Natural killer cell (primary cell): ENCODE measurements at regions not wholly inside any gene's neighbourhood (a gene's known extent, or its start where the extent isn't known, plus 50 kb on each side); places are given as distances from the start of the nearest gene placed in this dataset.
"Not testable (repeated sequence)": the region's sequence is repeated elsewhere in the genome, so short reads cannot be mapped to it uniquely, and the experiment has no call there.

Experiments
- ATAC-seq, 3 donors: fragments of 150-1000 bp in 2 of 3; fragments of 200-7000 bp in 1 of 3; cut with Tn5 transposase; 1 replicate in 1 of 3; 2 replicates in 2 of 3; pipeline ENCODE4 v1.10.0; 2021; ENCODE audit warnings: mild to moderate bottlenecking in 2 of 3, moderate library complexity in 2 of 3
- DNase-seq, 2 donors: peaks; one replicate each; pipeline versions ENCODE4 v3.0.0 to v3.0.0-alpha.2; 2013 to 2021; ENCODE audit warnings: mixed read lengths in 1 of 2
- H3K27ac ChIP-seq: one replicate; pipeline ENCODE4 v1.5.1; 2013; ENCODE audit warnings: mild to moderate bottlenecking, low read length
- H3K27me3 ChIP-seq: one replicate; pipeline ENCODE4 v1.6.1; 2013; ENCODE audit warnings: low read length; ENCODE audit not compliant: control insufficient read depth, insufficient read depth
- H3K36me3 ChIP-seq: one replicate; pipeline ENCODE4 v1.6.1; 2013; ENCODE audit warnings: low read length; ENCODE audit not compliant: control insufficient read depth, insufficient read depth
- H3K4me1 ChIP-seq: one replicate; pipeline ENCODE4 v1.6.1; 2013; ENCODE audit warnings: low read length; ENCODE audit not compliant: control insufficient read depth, insufficient read depth
- H3K4me3 ChIP-seq: one replicate; pipeline ENCODE4 v1.5.1; 2013; ENCODE audit warnings: low read length
- H3K9me3 ChIP-seq: one replicate; pipeline ENCODE4 v1.6.1; 2013; ENCODE audit warnings: low read length; ENCODE audit not compliant: control insufficient read depth, insufficient read depth
- H3K27ac Mint-ChIP-seq, 2 donors: one replicate each; pipeline ENCODE4 v1.8.0; 2022; ENCODE audit warnings: mild to moderate bottlenecking in 2 of 2, mixed read lengths in 2 of 2, moderate library complexity in 1 of 2
- H3K27me3 Mint-ChIP-seq, 2 donors: one replicate each; pipeline ENCODE4 v1.8.0; 2022; ENCODE audit warnings: low read depth in 2 of 2, mixed read lengths in 2 of 2
- H3K36me3 Mint-ChIP-seq: one replicate; pipeline ENCODE4 v1.8.0; 2022; ENCODE audit warnings: mixed read lengths
- H3K4me1 Mint-ChIP-seq, 2 donors: one replicate each; pipeline ENCODE4 v1.8.0; 2022; ENCODE audit warnings: mixed read lengths in 2 of 2
- H3K4me3 Mint-ChIP-seq: one replicate; pipeline ENCODE4 v1.8.0; 2022; ENCODE audit warnings: mild to moderate bottlenecking, moderate library complexity, mixed read lengths
- H3K9me3 Mint-ChIP-seq, 2 donors: one replicate each; pipeline ENCODE4 v1.8.0; 2022; ENCODE audit warnings: mixed read lengths in 2 of 2
- CTCF ChIP-seq: fragments of 200-600 bp; IDR thresholded peaks from one replicate; pipeline ENCODE4 v1.8.0; 2022; ENCODE audit warnings: antibody characterized with exemption
- WGBS: methylation state at CpG from one replicate; pipeline ENCODE4 v1.1.7; 2013; ENCODE audit warnings: missing lambda C conversion rate; ENCODE audit not compliant: insufficient coverage; 5-methylcytosine and 5-hydroxymethylcytosine counted together
- intact Hi-C: fragments of 100-400 bp; cut with micrococcal nuclease; formaldehyde crosslinking; loops from one replicate; pipeline ENCODE4 v1.14.2; 2022

- no peaks in the 10 kb centered on the region for H3K27me3 ChIP-seq
- H3K27ac Mint-ChIP-seq: no peak overlapping the region
- peaks cover 0 to 10% of the 10 kb centered on the region in 2 donors for H3K4me1 Mint-ChIP-seq
- TF ChIP-seq CTCF: no peak
- no peak overlapping the region for H3K27ac ChIP-seq
- no peak overlapping the region for H3K4me3 Mint-ChIP-seq
- no peaks in the 10 kb centered on the region for H3K36me3 ChIP-seq
- DNase-seq (no peak), ATAC-seq (no peak)
- no peaks in the 10 kb centered on the region for H3K36me3 Mint-ChIP-seq
- no peaks in the 10 kb centered on the region for H3K4me1 ChIP-seq
- WGBS: 53% methylated on average over 6 of the region's 6 CpGs
- peaks cover 17 to 55% of the 10 kb centered on the region in 2 donors for H3K27me3 Mint-ChIP-seq
- no peaks in the 10 kb centered on the region for H3K9me3 Mint-ChIP-seq
- H3K4me3 ChIP-seq: no peak overlapping the region
- intact Hi-C loops: no loop called here
- H3K9me3 ChIP-seq: no peaks in the 10 kb centered on the region
Measured at GRCh38 chrX:9293903-9294302, 171.0 kb upstream of the TBL1X start.

GRCh38 chrX:9295551-9295950 is 169.3 kb upstream of the TBL1X start:
- DNase-seq: no peak
- Histone ChIP-seq H3K27ac (no peak overlapping the region), H3K27me3 (no peaks in the 10 kb centered on the region), H3K4me3 (no peak overlapping the region), H3K9me3 (no peaks in the 10 kb centered on the region), H3K4me1 (no peaks in the 10 kb centered on the region), H3K36me3 (no peaks in the 10 kb centered on the region)
- Mint-ChIP-seq H3K4me3 (no peak overlapping the region), H3K27me3 (peaks cover 17 to 52% of the 10 kb centered on the region in 2 donors), H3K27ac (no peak overlapping the region), H3K36me3 (no peaks in the 10 kb centered on the region), H3K4me1 (peaks cover 0 to 10% of the 10 kb centered on the region in 2 donors), H3K9me3 (no peaks in the 10 kb centered on the region)
- WGBS: 94% methylated on average over 5 of the region's 5 CpGs
- ATAC-seq: no peak
- no peak for TF ChIP-seq CTCF
- intact Hi-C loops: no loop called here

GRCh38 chrX:9298221-9298620 is 166.6 kb upstream of the TBL1X start:
- Histone ChIP-seq H3K9me3 (no peaks in the 10 kb centered on the region), H3K27me3 (no peaks in the 10 kb centered on the region), H3K27ac (no peak overlapping the region), H3K4me1 (no peaks in the 10 kb centered on the region), H3K4me3 (no peak overlapping the region), H3K36me3 (no peaks in the 10 kb centered on the region)
- H3K27me3 Mint-ChIP-seq: peaks cover 6 to 28% of the 10 kb centered on the region in 2 donors
- H3K36me3 Mint-ChIP-seq: no peaks in the 10 kb centered on the region
- no CpG with 5 or more reads among the region's 1 CpG for WGBS
- DNase-seq (no peak), ATAC-seq (no peak)
- no peak overlapping the region for H3K4me3 Mint-ChIP-seq
- H3K9me3 Mint-ChIP-seq: no peaks in the 10 kb centered on the region
- TF ChIP-seq CTCF: no peak
- H3K4me1 Mint-ChIP-seq: no peaks in the 10 kb centered on the region
- H3K27ac Mint-ChIP-seq: no peak overlapping the region
- intact Hi-C loops: no loop called here

GRCh38 chrX:9299681-9300080 is 165.2 kb upstream of the TBL1X start:
- DNase-seq, H3K4me1 ChIP-seq, H3K36me3 Mint-ChIP-seq, H3K4me3 ChIP-seq, H3K4me1 Mint-ChIP-seq, H3K27ac Mint-ChIP-seq, H3K27ac ChIP-seq, ATAC-seq, H3K9me3 Mint-ChIP-seq, H3K36me3 ChIP-seq, H3K4me3 Mint-ChIP-seq, H3K27me3 ChIP-seq, intact Hi-C loops, H3K9me3 ChIP-seq: not testable (repeated sequence)
- 70% methylated on average over 2 of the region's 3 CpGs for WGBS
- peaks cover 3 to 19% of the 10 kb centered on the region in 2 donors for H3K27me3 Mint-ChIP-seq
